ENCODE measurements at regions not wholly inside any gene's neighbourhood (a gene's known extent, or its start where the extent isn't known, plus 50 kb on each side); places are given as distances from the start of the nearest gene placed in this dataset.

GRCh38 chr4:3705236-3705987 is 60.8 kb upstream of the ADRA2C start:
- TF ChIP-seq POLR2AphosphoS5 (IDR thresholded peaks at IDR 0.05; ENCODE audit: low read depth, low read length): no peak
- no peak for TF ChIP-seq SPI1 (IDR thresholded peaks at IDR 0.05; ENCODE audit: low read depth, low read length)
- TF ChIP-seq POLR2A (IDR thresholded peaks at IDR 0.05; ENCODE audit: low read depth, low read length): no peak
- no peak for TF ChIP-seq TAF1 (IDR thresholded peaks at IDR 0.05; ENCODE audit: low read depth, low read length)
- TF ChIP-seq POU2F2 (IDR thresholded peaks at IDR 0.05; ENCODE audit: low read depth, low read length): no peak
- DNase-seq (ENCODE audit: insufficient read length, low spot score) (no peak), FAIRE-seq (no peak)

GRCh38 chr4:3704669-3705068 is 61.5 kb upstream of the ADRA2C start:
- FAIRE-seq (no peak), DNase-seq (ENCODE audit: insufficient read length, low spot score) (no peak)
- no peak for TF ChIP-seq TAF1 (IDR thresholded peaks at IDR 0.05; ENCODE audit: low read depth, low read length)
- no peak for TF ChIP-seq PAX5 (IDR thresholded peaks at IDR 0.05; ENCODE audit: insufficient read depth, low read length, severe bottlenecking)
- TF ChIP-seq SPI1 (IDR thresholded peaks at IDR 0.05; ENCODE audit: low read depth, low read length): no peak
- no peak for TF ChIP-seq POLR2A (IDR thresholded peaks at IDR 0.05; ENCODE audit: low read depth, low read length)
- TF ChIP-seq POLR2AphosphoS5 (IDR thresholded peaks at IDR 0.05; ENCODE audit: low read depth, low read length): no peak
- TF ChIP-seq POU2F2 (IDR thresholded peaks at IDR 0.05; ENCODE audit: low read depth, low read length): no peak

GRCh38 chr4:3703677-3704521 is 62.3 kb upstream of the ADRA2C start:
- no peak for TF ChIP-seq POLR2AphosphoS5 (IDR thresholded peaks at IDR 0.05; ENCODE audit: low read depth, low read length)
- no peak for TF ChIP-seq POLR2A (IDR thresholded peaks at IDR 0.05; ENCODE audit: low read depth, low read length)
- TF ChIP-seq POU2F2 (IDR thresholded peaks at IDR 0.05; ENCODE audit: low read depth, low read length): no peak
- no peak for FAIRE-seq
- no peak for DNase-seq (ENCODE audit: insufficient read length, low spot score)

GRCh38 chr4:3703343-3703676 is 62.9 kb upstream of the ADRA2C start:
- DNase-seq (ENCODE audit: insufficient read length, low spot score): no peak
- TF ChIP-seq SPI1 (IDR thresholded peaks at IDR 0.05; ENCODE audit: low read depth, low read length) (no peak), POLR2A (IDR thresholded peaks at IDR 0.05; ENCODE audit: low read depth, low read length) (no peak), POLR2AphosphoS5 (IDR thresholded peaks at IDR 0.05; ENCODE audit: low read depth, low read length) (no peak), TAF1 (IDR thresholded peaks at IDR 0.05; ENCODE audit: low read depth, low read length) (no peak), PAX5 (IDR thresholded peaks at IDR 0.05; ENCODE audit: insufficient read depth, low read length, severe bottlenecking) (no peak), POU2F2 (IDR thresholded peaks at IDR 0.05; ENCODE audit: low read depth, low read length) (no peak)
- no peak for FAIRE-seq

DNA sequence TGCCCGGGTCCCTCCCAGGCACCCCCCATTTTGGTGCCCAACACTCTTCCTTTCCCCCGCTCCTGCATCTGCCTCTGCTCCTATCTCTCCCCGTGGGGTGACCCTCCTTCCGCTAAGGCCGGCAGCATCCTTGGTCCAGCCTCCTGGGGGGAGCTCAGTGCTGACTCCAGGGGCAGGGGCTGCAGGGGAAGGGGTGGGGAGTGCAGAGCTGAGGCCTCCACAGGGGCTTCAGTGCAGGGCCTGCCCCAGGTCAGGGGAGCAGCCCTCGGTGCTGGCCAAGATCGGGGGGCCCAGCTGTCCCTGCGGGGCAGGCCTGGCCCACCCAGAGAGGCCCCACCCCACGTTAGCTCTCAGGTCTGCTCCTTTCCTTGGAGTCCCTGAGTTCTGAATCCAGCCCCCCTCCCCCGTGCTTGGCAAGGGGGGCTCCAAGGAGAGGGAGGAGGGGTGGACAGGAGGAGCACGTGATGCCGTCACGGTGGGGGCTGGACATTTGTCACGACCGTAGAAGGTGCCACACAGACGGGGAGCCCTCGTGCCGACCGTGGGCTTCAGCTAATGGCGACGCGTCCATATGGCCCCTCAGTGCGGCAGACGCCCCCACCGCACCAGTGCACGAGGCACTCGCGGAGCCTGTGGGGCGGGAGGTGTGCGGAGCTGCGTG is 63.5 kb upstream of the ADRA2C start:
- FAIRE-seq (no peak), DNase-seq (ENCODE audit: insufficient read length, low spot score) (no peak)
- TF ChIP-seq TAF1 (IDR thresholded peaks at IDR 0.05; ENCODE audit: low read depth, low read length) (no peak), PAX5 (IDR thresholded peaks at IDR 0.05; ENCODE audit: insufficient read depth, low read length, severe bottlenecking) (no peak)

DNA sequence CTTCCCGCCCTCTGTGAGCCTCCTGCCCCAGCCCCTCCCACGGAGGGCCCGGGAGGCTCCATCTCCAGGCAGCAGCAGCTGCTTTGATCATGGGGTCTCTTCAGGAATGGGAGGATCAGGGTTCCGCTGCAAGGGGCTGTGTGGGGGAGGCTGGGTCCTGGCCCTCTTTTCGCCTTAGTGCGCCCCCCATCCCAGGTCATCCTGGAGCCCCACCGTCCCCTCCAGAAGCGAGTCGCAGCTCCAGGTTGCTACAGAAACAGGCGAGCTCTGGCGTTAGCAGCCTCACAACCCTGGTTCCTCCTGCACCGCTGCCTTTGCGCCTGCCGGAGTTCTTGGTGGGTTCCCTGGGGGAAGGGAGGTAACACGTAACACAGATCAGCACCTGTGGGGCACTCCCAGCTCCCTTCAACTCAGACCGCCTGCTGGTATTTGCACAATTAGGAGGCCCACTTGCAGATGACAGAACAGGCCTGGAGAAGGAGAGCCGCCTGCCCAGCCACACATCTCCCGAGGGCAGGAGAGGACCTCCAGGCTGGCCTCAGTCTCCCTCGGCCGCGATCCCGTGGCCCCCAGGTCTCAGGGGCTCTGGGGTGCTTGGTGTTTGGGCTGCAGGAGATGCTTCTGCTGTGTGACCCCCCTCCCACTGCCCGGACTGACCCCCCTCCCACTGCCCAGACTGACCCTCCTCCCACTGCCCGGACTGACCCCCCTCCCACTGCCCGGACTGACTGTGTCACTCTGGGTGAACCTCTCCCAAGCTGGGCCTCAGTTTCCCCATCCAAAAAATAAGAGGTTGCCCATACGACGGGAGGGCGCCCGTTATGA is 64.2 kb upstream of the ADRA2C start:
- TF ChIP-seq SPI1 (IDR thresholded peaks at IDR 0.05; ENCODE audit: low read depth, low read length) (no peak), POU2F2 (IDR thresholded peaks at IDR 0.05; ENCODE audit: low read depth, low read length) (no peak), PAX5 (IDR thresholded peaks at IDR 0.05; ENCODE audit: insufficient read depth, low read length, severe bottlenecking) (no peak), POLR2AphosphoS5 (IDR thresholded peaks at IDR 0.05; ENCODE audit: low read depth, low read length) (no peak), POLR2A (IDR thresholded peaks at IDR 0.05; ENCODE audit: low read depth, low read length) (no peak), TAF1 (IDR thresholded peaks at IDR 0.05; ENCODE audit: low read depth, low read length) (no peak)
- no peak for DNase-seq (ENCODE audit: insufficient read length, low spot score)
- no peak for FAIRE-seq

GRCh38 chr4:3701271-3701734 is 64.9 kb upstream of the ADRA2C start:
- DNase-seq (ENCODE audit: insufficient read length, low spot score): no peak
- no peak for TF ChIP-seq POU2F2 (IDR thresholded peaks at IDR 0.05; ENCODE audit: low read depth, low read length)
- FAIRE-seq: no peak

GRCh38 chr4:3700736-3701135 is 65.4 kb upstream of the ADRA2C start:
- no peak for DNase-seq (ENCODE audit: insufficient read length, low spot score)
- TF ChIP-seq POLR2A (IDR thresholded peaks at IDR 0.05; ENCODE audit: low read depth, low read length): no peak
- TF ChIP-seq POLR2AphosphoS5 (IDR thresholded peaks at IDR 0.05; ENCODE audit: low read depth, low read length): no peak
- FAIRE-seq: no peak

DNA sequence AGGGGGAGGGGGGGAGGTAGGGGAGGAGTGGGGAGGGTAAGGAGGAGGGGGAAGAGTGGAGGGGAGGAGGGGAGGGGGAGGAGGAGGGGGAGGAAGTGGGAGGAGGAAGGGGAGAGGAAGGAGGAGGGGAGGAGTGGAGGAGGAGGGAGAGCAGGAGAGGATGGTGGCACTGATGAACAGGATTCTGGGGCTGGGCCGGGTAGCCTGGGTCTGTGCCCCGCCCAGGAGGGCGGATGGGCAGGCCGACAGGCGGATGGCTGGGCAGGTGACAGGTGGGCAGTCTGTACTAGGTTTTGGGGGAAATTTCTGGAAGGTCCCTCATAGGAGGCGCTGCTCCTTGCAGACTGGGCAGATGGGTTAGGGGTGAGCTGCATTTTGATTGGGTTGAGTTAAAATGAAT is 66.0 kb upstream of the ADRA2C start:
- no peak for DNase-seq (ENCODE audit: insufficient read length, low spot score)
- FAIRE-seq: no peak
- TF ChIP-seq PAX5 (IDR thresholded peaks at IDR 0.05; ENCODE audit: insufficient read depth, low read length, severe bottlenecking): no peak
- no peak for TF ChIP-seq POLR2A (IDR thresholded peaks at IDR 0.05; ENCODE audit: low read depth, low read length)
- no peak for TF ChIP-seq TAF1 (IDR thresholded peaks at IDR 0.05; ENCODE audit: low read depth, low read length)
- no peak for TF ChIP-seq POU2F2 (IDR thresholded peaks at IDR 0.05; ENCODE audit: low read depth, low read length)
- TF ChIP-seq POLR2AphosphoS5 (IDR thresholded peaks at IDR 0.05; ENCODE audit: low read depth, low read length): no peak
- no peak for TF ChIP-seq SPI1 (IDR thresholded peaks at IDR 0.05; ENCODE audit: low read depth, low read length)

All from GM12891 (cell line).